ENCODE measurements at regions not wholly inside any gene's neighbourhood (a gene's known extent, or its start where the extent isn't known, plus 50 kb on each side); places are given as distances from the start of the nearest gene placed in this dataset.
"Not testable (repeated sequence)": the region's sequence is repeated elsewhere in the genome, so short reads cannot be mapped to it uniquely, and the experiment has no call there.

DNA sequence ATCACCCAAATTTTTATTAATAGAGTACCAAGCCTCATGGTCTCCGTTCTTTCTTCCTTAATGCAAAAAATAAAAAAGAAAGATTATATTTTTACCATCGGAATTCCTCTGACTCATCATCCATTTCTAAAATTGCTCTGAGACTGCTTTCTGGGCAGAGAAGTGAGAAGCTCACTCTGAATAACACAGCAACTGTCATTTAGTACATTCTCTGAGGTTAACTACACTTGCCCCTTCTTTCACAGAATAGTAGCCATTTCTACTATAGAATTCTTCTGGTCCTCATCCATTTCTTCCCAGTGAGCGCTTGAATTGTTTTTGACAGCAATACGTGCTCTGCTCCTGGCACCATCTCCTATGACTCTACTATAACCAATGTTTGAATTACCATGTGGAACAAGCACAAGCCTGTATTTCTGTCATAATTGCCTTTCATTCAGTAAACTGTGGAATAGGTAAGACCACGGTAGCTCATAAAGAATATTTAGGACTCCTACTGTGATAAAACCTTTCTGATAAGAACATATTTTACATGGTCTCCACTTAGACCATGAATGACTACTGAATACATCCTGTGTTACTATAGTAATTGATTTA, 435.5 kb upstream of the NRSN1 start:
- peak; percentile 4 for DNase-seq

GRCh38 chr6:23692184-23692583, 433.8 kb upstream of the NRSN1 start:
- no peak for DNase-seq

DNA sequence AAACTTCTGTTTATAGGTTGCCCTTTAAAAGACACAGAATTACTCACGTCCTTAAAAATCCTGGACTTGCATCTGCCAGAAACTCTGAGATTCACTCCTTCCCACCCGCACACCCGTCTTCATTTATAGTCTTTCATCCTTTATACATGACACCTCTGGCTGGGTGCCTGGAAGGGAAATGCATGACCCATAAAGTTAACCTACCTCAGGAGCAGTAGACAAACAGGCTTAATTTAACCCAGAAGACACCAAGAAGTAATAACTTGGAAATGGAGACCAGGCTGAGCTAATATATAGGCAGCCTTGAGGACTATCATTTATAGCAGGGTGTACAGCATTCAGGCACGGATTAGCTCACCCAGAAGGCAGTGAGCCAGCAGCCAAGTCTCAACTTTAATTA, 429.0 kb upstream of the NRSN1 start:
- peak; percentile 88 for DNase-seq

DNA sequence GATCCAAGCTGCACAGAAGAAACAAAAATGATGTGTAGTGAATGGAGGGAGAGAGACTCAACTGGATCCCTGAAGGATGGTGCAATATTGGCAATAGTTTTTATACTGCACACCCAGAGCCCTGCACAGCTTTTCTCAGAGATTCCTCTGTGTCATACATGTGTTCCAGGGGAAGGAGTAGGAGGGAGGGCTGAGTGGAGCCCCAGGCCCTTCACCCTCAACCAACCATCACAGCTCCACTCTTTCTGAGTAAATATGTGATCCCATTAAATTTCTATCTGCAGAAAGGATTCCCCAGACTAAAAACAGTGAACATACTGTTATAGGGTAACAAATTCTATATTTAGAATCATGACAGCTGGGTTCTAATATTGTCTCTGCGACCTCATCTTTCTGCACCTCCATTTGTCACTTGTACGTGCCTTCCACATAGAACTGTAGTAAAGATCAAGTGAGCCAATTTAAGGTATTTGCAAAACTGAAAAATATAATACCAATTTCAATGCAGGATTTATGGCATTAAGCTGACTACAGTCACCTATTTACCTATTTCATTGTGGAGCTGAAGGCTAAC, 421.4 kb upstream of the NRSN1 start:
- no peak for DNase-seq

GRCh38 chr6:23705697-23706096, 420.3 kb upstream of the NRSN1 start:
- DNase-seq = no peak

GRCh38 chr6:23712756-23713155, 413.3 kb upstream of the NRSN1 start:
- DNase-seq = no peak

DNA sequence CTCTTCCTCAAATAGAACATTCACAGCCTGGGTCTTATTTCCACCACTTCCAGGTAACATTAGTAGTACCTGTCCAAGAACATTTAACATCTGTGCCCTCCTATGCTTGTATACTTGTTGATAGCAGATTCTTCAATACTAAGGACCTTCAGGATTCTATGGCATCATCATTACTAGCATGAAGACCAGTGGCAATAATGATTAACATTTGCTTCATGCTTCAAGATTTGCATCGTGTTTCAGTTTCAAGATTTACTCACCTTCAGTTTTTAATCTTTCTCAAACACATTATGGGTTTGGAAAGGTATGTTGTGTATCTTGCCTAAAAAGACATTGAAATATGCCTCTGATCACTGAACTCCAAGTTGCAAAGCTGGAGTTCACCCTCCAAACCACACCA, 412.8 kb upstream of the NRSN1 start:
- no peak for DNase-seq

GRCh38 chr6:23728707-23729106, 397.3 kb upstream of the NRSN1 start:
- no peak for DNase-seq

DNA sequence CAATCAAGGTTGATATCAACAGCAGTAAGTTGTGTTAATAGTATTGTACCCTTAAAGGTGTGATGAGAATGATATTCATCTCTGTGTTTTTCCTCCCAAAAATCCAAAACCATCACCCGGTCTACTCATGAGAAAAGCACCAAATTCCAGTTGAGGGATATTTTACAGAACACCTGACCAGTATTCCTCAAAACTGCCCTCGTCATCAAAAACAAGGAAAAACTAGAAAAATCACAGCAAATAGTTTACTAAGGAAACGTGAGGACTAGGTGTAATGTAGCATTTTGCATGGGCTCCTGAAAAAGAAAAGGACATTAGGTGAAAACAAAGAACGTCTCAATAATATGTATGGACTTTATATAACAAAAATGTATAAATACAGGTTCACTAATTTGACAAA, 394.4 kb upstream of the NRSN1 start:
- DNase-seq = no peak

DNA sequence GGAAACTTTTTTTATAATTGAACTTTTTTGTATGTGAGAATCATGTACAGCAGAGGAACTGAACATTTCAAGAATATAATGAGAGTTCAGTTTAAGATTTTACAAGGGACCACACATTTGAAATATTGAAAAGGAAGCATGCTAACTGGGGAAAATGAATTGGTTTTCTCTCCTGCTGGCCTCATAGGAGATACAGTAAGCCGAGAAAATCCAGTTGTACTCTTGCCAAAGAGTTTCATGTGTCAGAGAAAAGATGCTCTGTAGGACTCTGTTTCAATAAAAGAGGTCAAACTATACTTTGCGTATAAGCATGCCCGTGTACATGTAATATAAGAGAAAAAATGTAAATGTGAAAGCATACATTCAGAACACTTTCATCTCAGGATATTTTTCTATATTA, 393.5 kb upstream of the NRSN1 start:
- no peak for DNase-seq

GRCh38 chr6:23735151-23735550, 390.9 kb upstream of the NRSN1 start:
- DNase-seq = no peak

DNA sequence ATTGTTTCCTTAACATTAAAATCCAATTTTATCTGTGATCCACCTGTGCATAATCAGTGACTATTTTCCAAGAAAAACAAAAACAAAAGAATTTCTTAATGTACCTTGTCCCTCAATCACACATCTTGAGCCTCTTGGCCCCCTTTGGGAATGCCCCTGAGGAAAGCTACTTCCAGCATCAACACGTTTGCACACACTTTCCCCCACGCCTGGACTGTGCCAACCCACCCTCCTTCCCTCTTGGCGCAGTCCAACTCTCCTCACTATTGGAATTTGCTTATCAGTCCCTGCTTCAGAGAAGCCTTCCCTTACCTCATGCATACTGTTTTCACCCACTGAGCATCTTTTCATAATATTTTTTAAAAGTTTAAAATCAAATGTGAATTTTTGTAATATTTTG, 389.4 kb upstream of the NRSN1 start:
- DNase-seq = no peak

GRCh38 chr6:23747239-23747638, 378.8 kb upstream of the NRSN1 start:
- DNase-seq = no peak

- no peak for DNase-seq
Measured at GRCh38 chr6:23752414-23752813, 373.6 kb upstream of the NRSN1 start.

- DNase-seq = no peak
Measured at GRCh38 chr6:23754197-23754596, 371.8 kb upstream of the NRSN1 start.

DNA sequence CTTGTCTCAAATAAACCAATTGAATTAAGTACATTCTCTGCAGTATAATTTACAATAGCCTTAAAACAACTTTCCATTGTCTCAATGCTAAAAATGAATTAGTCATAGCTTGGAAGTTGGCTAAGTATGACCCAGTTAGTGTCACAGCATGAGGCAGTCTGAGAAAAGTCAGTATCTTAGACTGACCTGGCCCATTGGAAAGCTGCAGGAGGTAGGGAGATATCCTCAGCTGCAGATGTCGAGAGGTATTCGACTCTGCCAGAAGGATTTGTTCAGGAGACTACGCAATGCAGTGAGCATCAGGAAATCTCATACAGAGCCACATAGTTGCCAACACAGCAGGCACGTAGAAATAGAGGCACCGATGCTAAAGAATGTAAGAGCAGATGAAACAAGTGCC, 350.9 kb upstream of the NRSN1 start:
- DNase-seq = no peak

DNA sequence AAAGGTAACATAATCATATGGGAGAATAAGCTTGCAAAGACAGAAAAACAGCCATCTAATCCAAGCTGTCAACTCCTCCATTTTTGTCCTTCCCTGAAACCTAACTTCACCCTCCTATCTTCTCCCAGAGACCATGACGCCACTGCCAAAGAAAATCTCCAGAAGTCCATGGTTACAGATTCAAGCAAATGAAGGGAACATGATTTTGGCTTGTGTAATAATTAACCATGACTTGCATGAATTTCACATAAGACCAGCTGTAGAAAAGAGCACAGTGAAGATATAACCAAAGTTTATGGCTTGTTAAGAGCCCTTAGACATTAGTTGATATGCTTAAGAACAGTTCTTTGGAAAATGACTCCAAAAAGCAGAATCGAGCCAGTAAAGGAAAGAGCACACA, 342.1 kb upstream of the NRSN1 start:
- no peak for DNase-seq

- DNase-seq = peak; percentile 1
Measured at GRCh38 chr6:23784301-23784919, 341.6 kb upstream of the NRSN1 start.

DNA sequence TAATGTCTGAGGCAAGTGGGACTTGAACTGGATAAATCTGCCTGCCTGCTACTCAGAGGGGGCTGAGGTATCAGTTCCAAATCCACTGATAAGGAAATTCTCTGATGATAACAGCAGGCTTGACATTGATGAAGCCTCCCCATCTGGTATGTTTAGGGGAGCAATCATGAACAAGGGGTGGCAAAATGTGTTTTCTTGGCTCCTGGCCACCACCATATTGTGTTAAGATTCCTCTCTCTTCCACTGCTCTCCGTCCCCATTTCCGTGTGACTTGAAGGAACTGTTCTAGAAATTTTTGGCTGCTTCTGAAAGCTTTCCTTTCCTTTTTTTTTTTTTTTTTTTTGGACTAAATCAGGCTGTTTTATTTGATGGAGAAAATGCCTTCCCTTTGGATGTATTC, 335.3 kb upstream of the NRSN1 start:
- no peak for DNase-seq

GRCh38 chr6:23797041-23797440, 329.0 kb upstream of the NRSN1 start:
- DNase-seq = no peak

DNA sequence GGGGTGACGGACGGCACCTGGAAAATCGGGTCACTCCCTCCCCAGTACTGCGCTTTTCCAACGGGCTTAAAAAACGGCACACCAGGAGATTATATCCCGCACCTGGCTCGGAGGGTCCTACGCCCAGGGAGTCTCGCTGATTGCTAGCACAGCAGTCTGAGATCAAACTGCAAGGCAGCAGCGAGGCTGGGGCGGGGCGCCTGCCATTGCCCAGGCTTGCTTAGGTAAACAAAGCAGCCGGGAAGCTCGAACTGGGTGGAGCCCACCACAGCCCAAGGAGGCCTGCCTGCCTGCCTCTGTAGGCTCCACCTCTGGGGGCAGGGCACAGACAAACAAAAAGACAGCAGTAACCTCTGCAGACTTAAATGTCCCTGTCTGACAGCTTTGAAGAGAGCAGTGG, 321.7 kb upstream of the NRSN1 start:
- not testable (repeated sequence) for DNase-seq

- DNase-seq = not testable (repeated sequence)
Measured at GRCh38 chr6:23821141-23821540, 304.9 kb upstream of the NRSN1 start.

DNA sequence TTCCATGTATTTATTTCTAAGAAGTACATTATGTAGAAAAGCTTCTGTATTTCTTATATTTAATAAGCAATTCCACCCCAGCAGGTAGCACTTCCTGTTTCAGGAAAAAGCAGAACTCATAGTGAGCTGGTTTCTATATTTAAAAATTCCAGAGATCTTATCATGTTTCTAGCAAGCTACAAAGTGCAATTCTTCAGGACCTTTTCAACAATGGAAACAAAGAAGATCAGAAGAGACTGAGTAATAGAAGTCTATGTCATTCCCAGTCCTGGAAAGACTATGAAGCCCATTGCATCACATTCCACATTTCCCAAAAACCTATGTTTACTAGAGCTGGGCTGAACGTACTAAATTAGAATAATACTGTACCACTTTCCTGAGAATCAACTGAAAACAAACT, 302.6 kb upstream of the NRSN1 start:
- DNase-seq = no peak

- DNase-seq = no peak
Measured at GRCh38 chr6:23826572-23826971, 299.4 kb upstream of the NRSN1 start.

- no peak for DNase-seq
Measured at GRCh38 chr6:23828861-23829260, 297.2 kb upstream of the NRSN1 start.
